CD4-positive, alpha-beta T cell treated with Interleukin-10 for 1 hour (primary cell): ENCODE measurements at regions not wholly inside any gene's neighbourhood (a gene's known extent, or its start where the extent isn't known, plus 50 kb on each side); places are given as distances from the start of the nearest gene placed in this dataset.

Experiments used
- DNase-seq: peaks from one replicate; pipeline ENCODE4 v3.0.0-alpha.2; 2020

DNA sequence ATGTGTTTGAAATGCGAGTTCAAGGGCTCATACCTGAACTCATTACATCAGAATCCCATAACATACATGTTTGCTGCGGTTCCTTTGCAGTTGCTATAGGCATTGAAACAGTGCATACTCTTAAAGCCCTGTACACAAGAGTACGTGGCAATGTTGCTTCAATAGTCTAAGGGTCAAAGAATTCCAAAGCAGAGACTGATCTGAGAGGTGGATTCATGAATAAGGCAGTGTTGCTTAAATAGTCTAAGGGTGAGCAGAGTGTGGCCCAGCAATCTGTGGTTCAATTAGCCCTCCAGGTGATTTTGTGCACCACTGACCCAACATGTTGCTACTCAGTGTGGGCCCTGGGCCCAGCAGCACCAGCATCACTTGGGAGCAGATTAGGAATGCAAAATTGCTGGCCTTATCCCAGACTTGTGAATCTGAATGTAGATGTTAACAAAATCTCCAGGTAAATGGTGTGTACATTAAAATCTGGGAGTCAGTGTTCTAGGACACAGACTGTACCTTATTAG lies 314.7 kb upstream of the UMPS start:
- no peak for DNase-seq

DNA sequence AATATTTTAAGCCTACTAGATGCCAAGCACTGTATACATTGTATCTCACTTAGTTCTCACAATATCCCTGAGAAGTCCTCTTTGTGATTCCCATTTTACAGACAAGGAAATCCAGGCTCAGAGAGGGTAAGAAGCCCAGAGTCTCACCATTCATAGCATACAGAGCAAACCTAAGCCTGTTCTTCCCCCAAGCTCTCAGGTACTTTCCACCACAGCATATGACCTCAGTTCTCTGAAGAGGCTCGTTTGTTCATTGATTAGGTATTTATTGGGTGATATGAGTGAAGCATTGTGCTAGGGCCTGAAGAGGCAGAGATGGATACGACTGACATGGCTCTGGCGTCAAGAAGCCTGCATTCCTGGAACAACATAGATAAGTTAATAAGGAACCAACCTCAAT lies 310.9 kb upstream of the UMPS start:
- DNase-seq = no peak

DNA sequence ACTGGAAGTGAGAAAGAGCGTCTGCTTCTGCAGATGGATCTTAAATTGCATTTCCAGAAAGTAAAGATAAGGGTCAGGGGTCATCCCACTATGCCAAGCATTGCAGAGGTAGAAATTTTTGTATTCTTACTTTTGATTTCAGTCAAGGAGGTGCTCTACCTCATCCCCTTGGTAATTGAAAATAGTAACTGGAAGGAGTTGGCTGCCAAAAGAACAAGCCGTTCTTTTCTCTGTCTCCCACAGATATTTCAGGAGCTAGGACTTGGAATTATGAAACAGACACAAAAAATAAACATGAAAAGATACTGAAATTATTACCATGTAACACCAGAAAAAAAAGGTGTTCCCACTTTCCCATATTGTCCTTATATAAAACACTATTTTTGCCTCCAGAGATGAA lies 309.9 kb upstream of the UMPS start:
- DNase-seq = no peak

DNA sequence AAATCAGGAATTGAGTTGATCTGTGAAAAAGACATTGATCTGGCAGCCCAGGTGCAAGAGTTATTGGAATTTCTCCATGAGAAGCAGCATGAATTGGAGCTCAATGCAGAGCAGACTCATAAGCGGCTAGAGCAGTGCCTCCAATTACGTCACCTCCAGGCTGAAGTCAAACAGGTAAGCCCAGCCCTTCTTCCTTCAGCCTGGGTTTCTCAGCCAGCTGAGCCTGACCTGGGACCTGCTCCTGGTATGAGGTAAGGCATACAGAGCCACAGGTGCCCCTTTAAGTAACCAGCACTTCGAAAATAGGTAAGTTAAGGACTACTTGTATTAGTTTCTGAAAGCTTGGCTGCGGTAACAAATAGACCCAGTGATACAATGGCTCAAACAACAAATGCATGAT lies 307.4 kb upstream of the UMPS start:
- DNase-seq = no peak

DNA sequence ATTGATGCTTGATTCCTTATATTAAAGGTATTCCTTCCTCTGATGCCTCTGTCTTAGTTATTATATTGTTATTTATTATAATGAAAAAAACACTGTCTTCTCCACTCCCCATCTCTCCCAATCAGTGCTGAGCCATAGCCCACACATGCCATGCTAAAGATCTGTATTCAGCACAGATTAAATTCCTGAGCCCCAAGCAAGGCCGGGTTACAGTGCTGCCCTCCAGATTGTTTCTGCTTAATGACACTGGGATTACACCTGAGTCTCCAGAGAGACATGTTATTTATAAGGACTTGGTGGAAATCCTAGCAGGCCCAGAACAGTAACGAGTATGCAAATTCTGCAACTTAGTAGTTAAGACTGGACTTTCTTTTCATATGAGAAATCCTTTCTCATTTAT lies 305.9 kb upstream of the UMPS start:
- no peak for DNase-seq

DNA sequence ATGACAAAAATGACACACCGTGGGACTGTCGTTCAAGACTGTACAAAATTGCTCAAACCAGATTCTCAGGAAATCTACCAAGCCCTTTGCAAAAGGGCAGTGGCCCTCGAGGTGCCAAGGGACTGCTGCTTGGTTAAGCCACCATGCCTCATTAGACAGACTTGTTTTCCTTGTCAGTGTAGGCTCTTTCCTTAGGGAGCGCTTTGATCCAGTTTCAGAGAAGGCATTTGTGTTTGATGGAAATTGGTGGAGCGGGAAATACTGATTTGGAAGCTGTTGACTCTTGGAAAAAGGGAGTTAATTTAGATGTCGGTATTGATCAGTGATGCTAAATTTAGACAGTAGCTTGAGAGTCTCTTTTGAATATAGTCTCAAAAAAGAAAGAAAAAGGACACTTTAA lies 304.3 kb upstream of the UMPS start:
- DNase-seq = no peak

DNA sequence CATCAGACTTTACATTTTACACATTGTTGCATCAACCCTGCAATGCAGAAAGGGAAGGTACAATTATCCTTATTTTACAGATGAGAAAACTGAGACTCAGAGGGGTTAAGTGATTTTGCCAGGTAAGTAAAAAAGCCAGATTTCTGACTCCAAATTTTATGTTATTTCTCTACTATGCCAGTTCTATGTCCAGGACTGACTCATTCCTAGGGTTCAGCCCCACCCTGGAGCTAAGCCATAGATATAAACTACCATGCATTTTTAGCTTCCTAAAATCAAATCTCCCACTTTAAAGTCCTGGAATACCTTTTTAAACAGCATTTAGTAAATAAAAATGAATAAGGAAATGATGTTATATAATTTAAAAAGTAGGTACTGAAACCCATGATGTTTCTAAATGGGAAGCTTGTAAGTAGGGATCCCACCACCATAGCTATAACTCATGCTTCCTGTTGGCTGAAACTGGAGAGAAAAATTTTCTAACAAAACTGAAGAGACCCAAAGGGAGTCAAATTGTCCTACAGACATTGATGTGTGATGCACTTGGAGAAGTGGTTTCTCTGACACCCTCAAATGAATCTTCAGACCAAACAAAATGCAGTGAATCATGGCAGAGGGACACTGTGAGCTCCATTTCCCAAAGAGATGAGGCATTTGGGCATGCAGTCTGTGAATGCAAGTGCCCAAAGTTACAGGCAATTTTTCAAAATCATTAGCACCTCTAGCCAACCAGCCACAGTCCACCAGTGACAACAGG lies 301.7 kb upstream of the UMPS start:
- no peak for DNase-seq

DNA sequence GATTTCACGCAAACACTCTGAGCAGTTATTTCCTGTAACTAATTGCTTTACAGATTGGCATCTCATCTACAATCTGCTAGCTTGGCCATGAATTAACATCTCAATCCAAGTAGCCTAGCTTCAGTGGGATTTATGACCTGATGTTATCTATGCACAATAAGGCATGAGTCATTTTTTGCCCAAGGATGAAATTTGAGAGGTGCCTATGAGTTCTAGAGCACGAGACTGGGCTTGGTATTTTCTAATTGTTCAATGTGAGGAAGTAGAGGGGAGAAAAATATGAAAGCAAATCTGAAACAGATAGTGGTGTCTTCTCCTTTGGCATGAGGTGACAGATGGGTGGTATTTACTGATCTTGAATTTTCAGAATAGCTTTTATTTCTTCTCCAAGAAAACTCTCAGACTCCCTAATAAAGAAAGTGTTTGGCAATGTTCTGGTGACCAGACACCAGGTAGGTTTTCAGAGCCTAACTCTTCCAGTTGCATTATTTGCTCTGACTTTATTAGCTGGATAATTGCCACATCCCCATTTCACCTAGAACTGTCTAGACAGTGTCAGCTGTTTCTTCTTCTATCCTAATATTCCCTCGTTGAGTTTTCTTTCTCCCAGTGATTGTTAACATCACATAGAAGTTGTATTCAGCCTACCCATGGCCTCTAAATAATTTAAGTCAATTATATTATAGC lies 301.0 kb upstream of the UMPS start:
- no peak for DNase-seq

DNA sequence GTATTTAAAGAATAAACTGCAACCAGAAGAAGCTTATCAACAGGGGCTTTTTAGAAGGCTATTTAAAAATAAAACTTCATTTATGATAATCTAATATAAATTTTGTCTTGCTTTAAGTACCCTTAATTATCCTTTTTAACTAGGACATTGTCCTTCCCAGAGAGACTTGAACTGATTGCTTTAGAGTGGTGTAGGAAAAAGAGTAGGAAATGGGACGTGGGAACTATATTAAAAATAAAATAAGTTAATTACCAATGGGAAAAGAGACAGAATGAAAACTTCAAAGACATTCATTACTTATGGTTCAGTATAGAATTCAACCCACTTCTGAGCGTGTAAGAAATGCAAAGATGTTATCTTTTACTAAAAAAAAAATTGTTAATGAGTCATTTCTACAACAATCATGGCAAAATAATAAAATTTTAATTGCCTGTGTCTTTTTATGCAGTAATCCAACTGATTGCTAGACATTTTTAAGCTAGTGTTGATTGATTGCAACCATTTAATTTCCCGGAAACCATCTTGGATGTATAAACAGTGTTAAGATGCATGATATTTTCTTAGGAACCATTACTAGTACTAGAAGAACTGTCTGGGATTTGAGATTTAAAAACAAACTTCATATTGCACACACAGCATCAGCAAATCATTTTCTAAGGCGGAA lies 298.8 kb upstream of the UMPS start:
- no peak for DNase-seq

DNA sequence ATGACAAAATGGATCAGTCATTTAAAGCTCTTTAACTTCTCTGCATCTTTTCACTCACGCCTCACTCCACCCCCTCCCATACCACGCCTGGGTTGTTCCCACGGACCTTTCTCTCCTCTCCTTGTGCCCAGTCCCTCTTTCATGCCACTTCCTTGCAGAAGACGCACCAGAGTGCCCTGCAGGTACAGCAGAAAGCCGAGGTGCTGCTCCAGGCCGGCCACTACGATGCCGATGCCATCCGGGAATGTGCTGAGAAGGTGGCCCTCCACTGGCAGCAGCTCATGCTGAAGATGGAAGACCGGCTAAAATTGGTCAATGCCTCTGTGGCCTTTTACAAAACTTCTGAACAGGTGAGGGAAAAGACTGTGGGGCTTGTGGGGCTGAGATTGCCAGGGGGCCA lies 296.1 kb upstream of the UMPS start:
- no peak for DNase-seq

DNA sequence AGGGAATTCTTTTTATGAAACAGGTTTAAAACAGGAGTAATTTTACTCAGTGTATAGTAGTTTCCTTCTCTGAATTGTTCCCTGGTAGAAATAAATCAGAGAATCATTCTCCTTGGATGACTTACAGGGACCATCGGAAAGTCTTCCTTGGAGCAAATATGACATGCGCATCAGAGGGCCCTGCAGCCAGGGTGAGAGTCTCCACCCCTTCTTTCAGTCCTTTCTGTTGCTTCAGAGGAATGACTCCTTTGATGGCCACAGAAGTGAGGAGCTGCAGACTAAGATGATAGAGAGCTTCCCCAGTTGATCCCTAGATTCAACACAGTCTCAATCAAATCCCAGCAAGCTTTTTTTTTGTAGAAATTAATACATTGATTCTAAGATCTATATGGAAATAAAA lies 294.8 kb upstream of the UMPS start:
- DNase-seq = no peak

DNA sequence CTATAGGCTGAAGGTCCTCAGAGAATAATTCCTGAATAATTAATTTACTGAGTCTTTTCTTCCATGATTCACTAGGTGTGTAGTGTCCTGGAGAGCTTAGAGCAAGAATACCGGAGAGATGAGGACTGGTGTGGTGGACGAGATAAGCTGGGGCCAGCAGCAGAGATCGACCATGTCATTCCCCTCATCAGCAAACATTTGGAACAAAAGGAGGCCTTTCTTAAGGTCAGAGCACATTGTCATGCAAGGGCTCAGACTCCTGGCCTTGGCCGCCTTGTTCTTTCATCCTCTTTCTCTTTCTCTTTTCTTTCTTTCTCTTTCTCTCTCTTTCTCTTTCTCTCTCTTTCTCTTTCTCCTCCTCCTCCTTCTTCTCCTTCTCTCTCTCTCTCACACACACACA lies 291.4 kb upstream of the UMPS start:
- DNase-seq = no peak

DNA sequence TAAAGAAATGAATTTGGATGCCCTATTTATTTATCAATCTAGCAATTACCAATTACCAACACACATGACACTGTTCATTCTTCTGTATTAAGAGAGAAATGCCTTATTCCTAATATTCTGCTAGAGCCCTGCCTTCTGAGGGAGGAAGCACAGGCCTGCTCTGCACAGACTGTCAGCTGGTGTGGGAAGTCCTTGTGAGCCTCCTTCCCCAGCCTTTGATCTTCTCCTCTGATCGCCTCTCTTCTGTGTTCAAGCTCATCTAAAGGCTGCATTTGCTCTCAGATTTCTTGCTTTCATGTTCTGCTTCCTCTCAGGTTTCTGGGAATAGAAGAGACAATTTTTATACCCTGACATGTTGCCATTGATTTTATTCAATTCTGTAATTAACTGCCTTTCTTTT lies 290.6 kb upstream of the UMPS start:
- DNase-seq = no peak

DNA sequence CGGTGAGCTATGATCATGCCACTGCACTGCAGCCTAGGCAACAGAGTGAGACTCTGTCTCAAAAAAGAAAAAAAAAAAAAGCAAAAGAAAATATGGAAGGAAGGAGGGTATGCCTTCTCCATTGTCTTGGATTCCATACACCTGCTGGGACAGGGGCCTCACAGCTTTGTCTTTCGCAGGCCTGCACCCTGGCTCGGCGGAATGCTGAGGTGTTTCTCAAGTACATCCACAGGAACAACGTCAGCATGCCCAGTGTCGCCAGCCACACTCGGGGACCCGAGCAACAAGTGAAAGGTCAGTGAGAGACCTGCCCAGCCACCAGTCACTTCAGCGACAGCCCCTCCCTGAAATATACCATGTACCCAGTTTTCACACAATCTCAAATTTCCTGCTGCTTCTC lies 288.5 kb upstream of the UMPS start:
- DNase-seq = no peak

DNA sequence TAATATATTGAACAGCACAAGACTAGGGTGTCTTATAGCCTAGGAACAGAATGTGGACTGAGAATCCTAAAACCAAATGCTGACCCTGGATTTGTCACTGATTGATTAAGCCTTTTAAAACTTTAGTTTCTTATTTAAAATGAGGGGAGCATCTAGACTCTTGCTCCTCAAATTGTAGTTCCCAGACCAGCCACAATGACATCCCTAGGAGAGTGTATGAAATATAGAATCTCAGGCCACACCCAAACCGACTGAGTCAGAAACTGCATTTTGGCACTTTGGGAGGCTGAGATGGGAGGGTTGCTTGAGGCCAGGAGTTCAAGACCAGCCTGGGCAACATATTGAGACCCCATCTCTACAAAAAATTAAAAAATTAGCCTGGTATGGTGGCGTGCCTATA lies 287.8 kb upstream of the UMPS start:
- DNase-seq = no peak

DNA sequence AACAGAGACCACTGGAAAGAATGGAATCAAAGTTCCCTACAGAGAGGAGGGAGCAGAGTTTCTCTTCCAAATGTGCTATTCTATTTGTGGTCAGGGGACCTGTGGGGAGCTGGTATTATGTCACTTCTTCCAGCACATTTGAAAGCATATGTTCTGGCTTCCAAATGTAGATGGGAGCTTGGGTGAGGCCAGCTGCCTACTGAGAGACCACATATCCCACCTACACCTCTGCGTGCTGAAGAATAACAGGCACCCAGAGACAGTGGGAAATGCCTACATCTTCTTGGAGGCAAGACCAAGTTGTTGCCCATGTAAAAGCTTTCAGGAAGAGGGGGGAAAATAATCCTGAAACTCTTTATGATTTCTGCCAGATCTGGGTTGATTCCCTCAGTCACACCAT lies 286.8 kb upstream of the UMPS start:
- no peak for DNase-seq

DNA sequence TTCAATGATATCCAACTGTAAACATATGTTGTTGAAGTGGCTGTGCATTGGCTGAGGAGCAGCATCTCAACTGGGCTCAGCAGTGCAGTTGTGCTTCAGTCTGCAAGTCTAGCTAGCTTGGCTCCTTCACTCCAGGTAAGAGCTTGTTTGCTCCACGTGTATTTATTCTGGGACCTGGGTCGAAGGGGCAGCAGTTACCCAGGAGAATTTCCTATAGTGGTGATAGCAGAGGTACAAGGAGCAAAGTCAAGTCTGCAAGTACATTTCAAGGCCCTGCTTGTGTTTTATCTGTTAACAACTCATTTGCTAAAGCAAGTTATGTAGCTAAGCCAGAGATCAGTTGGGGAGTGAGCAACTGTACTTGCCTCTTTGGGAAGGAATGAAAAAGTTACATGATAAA lies 286.2 kb upstream of the UMPS start:
- no peak for DNase-seq

DNA sequence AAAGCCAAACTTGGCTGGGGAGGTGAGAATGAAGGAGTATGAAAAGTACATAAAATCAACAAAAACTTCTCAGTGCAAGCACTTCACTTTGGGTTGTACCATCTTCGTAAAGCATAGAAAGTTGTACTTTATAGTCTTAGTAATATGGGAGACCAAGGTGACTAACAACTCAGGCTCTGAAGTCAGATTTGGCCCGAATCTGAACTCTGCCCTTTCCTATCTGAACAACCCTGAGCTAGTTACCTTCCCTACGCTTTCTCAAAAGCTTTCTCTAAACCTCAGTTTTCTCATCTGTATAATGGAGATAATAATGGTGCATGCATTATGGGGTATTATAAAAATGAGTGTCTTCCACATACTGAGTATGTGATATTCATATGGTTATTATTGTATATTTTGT lies 285.4 kb upstream of the UMPS start:
- no peak for DNase-seq

DNA sequence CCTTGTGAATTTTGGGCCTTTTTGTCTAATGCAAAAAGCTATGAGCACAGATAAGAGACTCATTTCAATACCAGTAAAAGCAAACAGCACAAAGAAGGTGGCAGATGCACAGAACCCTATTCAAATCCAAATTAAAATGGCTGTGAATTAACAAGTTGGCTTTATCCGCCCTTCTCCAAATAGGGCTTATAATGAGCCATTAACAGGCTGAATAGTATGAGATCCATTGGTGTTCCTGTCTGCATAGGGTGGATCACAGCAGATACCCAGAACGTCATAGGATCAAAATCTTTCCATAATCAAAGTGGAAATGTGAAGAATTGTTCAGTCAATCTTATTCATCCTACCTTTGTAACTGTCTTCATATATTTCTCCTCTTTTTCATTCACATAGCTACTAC lies 282.4 kb upstream of the UMPS start:
- no peak for DNase-seq

DNA sequence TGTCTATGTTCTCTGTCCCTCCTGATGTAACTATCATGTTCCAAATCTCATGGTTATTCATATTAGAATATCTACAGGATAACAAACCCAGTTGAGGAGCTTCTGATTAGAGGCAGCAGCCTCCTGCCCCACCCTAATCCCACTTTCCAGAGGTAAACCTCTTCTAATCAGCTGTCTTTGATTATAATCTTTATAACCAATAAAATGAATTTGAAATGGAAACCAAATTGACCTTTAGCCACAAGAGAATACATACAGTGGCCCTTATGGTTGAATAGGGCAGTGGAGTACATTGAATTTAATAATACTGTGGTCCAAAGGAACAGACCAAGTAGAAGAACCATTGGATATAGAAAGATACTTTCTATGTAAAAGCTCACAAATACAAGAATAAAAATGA lies 281.3 kb upstream of the UMPS start:
- DNase-seq = no peak

DNA sequence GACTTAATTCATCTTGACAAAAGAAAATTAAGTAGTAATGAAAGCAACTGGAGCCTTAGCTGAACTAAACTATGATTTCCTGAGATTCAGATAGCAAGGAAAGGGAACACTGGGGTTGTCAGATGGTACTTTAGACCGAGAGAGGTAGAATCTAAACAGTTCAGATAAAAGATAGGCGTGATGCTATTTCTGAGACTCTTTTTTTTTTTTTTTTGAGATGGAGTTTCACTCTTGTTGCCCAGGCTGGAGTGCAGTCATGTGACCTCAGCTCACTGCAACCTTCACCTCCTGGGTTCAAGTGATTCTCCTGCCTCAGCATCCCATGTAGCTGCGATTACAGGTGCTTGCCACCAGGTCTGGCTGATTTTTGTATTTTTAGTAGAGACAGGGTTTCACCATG lies 279.9 kb upstream of the UMPS start:
- no peak for DNase-seq

DNA sequence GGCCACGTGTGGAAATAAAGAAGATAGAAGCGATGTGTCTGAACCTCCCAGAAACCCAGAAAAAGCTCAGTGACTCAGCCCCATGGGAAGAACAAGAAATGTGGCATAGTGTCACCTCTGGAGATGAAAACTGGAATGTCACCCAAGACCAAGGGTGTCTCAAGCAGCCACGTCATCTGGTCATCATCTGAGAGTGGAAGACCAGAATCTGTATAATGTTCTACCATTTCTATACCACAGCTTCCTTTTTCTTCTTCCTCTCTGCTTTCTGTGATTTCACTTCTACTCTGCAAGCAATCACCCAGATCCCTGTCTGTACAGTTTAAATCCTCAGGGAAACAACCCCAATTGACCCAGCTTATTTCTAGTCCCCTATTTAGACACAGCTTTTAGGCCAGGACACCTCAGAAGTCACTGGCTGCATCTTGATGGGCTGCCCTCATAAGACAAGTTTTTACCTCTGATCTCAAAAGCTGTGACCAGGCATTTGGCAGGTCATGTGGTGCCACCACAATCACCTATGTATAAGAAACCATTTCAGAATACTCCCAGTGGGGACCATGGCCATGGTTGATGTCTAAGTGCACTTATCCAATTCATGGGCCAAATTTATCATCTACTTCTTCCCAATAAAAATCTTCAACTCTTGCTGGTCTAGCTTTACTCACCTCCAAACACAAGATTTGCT lies 278.5 kb upstream of the UMPS start:
- no peak for DNase-seq

DNA sequence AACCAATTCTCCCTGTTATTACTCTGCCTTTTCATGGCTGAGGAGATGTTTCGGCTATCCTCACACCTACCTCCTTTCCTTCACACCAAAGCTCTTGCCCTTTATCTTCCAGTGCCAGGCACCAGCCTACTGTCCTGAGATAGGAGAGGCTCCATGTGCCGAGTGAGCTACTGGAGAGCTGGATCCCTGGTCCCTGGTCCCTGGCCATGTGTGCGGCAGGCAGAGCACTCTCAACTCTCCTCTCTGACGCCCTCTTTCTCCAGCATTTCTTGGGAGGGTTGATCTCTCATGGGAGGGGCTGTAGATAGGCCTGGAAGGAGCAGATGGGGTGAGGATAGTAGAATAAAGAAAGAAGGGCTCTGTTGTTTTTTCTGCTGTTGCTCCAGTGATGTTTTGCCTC lies 277.1 kb upstream of the UMPS start:
- DNase-seq = no peak

DNA sequence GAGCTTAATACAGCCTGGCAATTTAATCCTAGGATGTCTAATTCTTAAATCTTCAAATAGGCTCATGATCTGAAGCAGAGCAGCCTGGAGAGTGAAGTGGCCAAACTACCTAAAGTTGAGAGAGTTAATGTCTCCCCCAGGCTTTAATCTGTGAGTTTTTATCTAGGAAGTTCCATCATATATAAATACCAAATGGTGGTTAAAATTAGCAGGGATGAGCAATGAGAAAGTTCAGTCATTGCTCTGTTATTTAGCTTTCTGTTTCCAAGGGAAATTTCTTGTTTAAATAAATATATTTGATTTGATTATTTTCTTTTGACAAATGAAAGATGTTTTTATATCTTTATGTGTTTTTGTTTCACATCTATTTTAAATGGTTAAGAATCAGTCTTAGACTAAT lies 274.4 kb upstream of the UMPS start:
- no peak for DNase-seq
